C4-2B (cell line): ENCODE measurements at regions not wholly inside any gene's neighbourhood (a gene's known extent, or its start where the extent isn't known, plus 50 kb on each side); places are given as distances from the start of the nearest gene placed in this dataset.

Experiments
- H3K27ac ChIP-seq: fragments of 450-650 bp; 2 replicates; pipeline ENCODE4 v1.5.1; 2017
- ZFX ChIP-seq: fragments of 450-650 bp; IDR thresholded peaks from 2 replicates; pipeline ENCODE4 v1.6.1; 2017
- TF ChIP-seq, protein P1 (sequence below): fragments of 450-650 bp; conservative IDR thresholded peaks from 2 replicates; pipeline ENCODE4 v1.5.1; 2017; ENCODE audit warnings: mild to moderate bottlenecking

DNA sequence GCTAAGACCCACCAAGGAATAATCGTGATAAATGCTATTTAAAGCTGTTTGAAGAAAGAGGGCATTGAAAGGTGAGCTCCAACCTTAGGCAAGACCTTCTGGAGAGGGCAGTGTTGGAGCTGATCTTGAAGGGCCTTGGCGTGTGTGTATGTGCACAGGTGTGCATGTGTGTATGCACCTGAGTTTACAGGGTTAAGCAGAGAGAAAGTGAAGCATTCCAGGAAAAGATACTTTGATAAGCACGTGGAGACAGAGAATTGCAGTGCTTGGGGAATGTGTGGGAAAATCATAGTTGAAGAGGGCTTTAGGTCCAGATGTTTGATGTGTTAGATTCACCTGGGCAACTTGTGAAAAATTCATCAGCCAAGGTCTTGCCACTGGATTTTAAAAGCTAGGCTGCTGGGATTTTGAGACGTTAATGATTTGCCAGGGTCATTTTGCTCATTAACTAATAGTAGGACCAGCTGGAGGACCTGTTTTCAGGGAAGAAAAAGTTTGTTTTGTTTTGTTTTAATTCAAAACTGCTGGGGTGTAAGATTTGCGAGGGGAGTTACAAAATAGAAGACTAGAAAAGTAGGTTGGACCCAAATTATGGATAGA, 78.3 kb upstream of the ANKRD55 start:
- no peak overlapping the region for H3K27ac ChIP-seq
- TF ChIP-seq, protein P1, sequence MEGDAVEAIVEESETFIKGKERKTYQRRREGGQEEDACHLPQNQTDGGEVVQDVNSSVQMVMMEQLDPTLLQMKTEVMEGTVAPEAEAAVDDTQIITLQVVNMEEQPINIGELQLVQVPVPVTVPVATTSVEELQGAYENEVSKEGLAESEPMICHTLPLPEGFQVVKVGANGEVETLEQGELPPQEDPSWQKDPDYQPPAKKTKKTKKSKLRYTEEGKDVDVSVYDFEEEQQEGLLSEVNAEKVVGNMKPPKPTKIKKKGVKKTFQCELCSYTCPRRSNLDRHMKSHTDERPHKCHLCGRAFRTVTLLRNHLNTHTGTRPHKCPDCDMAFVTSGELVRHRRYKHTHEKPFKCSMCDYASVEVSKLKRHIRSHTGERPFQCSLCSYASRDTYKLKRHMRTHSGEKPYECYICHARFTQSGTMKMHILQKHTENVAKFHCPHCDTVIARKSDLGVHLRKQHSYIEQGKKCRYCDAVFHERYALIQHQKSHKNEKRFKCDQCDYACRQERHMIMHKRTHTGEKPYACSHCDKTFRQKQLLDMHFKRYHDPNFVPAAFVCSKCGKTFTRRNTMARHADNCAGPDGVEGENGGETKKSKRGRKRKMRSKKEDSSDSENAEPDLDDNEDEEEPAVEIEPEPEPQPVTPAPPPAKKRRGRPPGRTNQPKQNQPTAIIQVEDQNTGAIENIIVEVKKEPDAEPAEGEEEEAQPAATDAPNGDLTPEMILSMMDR, result no peak
- TF ChIP-seq ZFX, result no peak

DNA sequence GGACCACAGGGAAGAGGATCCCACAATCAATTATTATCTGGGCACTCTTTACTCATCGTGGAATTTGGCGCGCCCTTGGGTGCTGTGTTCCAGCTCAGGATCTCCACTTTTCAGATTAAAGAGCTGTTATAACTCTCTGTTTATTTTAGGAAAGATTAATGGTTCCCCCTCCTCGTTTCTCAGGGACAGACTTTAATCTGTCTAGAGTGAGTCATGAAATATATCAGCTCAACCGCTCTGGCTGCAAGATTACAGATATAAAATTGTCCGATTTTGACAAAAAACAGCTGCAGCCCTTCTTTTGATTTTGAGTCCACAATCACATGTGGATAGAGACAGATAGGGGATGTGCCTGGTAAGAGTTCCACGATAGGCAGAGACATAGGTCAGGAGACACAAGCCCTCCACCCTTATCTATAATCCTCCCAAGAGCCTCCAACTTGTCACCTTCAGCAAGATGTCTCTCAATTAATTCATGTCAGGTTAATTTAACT, 77.6 kb upstream of the ANKRD55 start:
- H3K27ac ChIP-seq, result no peak overlapping the region
- TF ChIP-seq, protein P1, result no peak
- TF ChIP-seq ZFX, result no peak

DNA sequence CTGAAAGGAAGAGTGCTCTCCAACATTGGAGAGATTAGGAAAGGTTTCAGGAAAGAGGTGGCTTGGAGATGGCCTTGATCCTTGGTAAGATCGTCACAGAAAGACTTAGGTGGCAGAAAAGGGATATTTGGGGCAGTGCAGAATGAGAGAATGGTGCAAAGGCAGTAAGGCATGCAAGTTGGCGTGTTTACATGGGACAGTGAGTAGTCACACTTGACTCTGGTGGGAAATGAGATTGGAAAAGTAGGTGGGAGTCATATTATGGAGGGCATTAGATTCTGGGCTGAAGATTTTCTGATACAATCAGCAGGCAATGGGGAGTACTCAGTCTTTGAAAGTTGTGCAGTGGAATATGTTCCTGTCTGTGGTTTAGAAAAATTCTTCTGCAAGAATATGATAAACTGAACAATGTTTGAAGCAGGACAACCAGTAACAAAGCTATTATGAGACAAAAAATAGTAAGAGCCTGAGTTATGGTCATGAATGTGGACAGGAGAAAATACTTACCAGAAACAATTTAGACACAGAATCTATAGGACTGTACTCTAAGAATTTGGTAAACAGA, 76.2 kb upstream of the ANKRD55 start:
- no peak overlapping the region for H3K27ac ChIP-seq
- no peak for TF ChIP-seq ZFX
- TF ChIP-seq, protein P1, result no peak

DNA sequence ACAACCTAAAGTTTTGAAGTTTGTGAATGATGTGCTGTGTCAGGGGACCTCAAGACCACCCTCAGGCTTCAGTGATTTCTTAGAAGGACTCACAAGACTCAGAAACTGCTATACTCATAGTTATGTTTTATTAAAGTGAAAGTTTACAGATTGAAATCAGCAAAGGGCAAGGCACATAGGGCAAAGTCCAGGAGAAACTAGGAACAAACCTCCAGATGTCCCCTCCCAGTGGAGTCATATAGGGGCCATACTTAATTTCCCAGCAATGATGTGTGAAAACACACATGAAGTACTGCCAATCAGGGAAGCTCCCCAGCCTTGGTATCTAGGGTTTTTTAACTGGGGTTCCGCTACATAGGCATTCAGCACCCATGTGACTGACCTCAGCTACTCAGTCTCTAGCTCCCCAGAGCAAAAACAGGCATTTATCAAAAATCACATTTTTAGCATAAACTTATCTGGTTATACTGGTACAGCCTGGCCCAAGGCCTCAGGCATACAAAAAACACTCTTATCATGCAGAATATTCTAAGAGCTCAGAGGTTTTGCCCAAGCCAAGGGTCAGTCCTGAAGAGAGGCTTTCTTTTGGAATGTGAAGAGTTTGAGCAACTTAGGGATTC, 74.7 kb upstream of the ANKRD55 start:
- no peak overlapping the region for H3K27ac ChIP-seq
- TF ChIP-seq, protein P1, result no peak
- TF ChIP-seq ZFX, result no peak

DNA sequence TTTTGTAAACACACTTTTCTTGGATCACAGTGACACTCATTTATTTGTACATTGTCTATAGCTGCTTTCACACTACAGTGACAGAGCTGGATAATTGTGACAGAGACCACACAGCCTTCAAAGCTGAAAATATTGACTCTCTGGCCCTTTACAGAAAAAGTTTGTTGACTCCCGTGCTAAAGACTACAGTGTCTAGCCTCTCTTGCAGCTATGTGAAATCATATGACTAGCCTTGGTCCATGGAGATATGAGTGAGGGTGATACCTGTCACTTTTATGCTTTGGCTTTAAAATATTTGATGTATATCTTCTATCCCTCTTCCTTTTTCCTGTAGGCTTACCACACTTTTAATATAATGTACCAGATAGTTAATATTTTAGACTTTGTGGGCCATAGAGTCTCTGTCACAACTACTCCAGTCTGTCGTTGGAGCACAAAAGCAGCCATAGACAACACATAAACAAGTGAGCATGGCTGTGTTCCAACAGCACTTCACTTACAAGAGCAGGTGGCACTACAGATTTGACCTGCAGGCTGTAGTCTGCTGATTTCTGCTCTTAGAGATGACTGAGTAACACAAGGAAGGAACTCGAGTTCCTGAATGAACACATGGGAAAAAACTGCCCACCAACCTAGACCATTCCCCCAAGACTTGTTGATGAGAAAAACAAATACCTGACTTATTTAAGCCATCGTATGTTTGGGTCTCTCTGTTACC, 73.5 kb upstream of the ANKRD55 start:
- H3K27ac ChIP-seq, result no peak overlapping the region
- TF ChIP-seq, protein P1, result no peak
- TF ChIP-seq ZFX, result no peak

DNA sequence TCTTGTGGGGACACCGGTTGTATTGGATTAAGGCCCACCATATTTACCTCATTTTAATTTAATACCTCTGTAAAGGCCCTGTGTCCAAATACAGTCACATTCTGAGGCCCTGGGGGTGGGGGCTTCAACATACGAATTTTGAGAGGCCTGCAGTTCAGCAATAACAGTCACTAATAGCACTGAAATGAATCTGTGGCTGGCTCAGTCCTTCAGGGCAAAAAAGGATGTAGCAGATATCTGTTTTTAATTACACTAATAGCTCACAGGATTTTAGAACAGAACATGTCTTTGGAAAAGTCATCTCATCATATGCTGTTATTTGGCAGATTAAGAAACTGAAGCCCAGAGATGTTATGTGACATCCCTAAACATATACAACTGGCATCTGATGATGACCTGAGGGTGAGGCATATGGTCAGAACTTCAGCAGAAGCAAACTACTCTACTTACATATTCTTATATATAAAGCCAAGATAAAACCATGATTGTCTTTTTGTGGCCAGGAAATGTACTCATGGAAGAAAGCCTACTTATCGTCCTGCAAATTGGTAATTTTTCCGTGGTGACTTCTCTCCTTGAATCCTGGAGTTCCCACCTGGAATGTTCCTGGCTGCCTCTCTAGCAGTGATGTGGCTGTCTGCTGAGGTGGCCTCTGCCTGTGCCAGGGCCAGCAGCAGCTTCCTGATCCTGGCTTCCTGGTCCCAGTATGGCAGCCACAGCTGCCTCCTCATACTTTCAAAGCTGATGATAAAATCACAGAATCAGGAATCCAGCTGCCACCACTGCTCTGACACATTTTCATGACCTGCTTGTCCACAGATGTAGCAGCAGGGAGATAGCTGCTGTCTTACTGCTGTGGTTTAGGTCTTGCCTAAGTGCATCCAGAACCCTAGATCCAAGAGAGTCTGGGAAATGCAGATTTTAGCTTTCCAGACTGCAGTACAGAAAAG, 72.1 kb upstream of the ANKRD55 start:
- TF ChIP-seq ZFX, result no peak
- TF ChIP-seq, protein P1, result no peak
- no peak overlapping the region for H3K27ac ChIP-seq
